ENCODE measurements at regions not wholly inside any gene's neighbourhood (a gene's known extent, or its start where the extent isn't known, plus 50 kb on each side); places are given as distances from the start of the nearest gene placed in this dataset.

DNA sequence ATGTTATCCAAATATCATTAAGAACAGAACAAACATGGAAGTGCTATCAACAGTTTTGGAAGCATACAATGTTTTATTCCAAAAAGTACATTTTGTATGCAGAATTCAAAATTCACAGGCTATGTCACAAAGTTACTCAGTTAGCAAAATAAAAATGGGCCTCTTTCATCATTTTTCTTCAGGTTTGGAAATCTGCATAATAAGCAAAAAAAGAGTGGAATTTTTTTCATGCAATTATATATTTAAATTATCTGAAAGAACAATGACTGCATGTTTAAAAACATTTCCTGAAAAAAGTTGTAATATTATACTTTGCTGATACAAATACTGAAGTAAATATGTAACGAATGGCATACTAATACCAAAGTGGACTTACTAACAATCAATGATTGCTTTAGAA lies 161.2 kb upstream of the MBL2 start:
- Histone ChIP-seq H2BK15ac (ENCODE audit: low read depth, poor library complexity, severe bottlenecking) (no peak overlapping the region), H2BK5ac (ENCODE audit: low read depth, low read length, poor library complexity, severe bottlenecking) (no peak overlapping the region), H3K9ac (ENCODE audit: low read length) (no peak overlapping the region), H3K36me3 (ENCODE audit: control insufficient read depth in 1 of 2, insufficient read depth in 2 of 2, low read depth in 1 of 2, low read length in 2 of 2) (no peaks in the 10 kb centered on the region), H3K18ac (ENCODE audit: low read depth in 1 of 2, low read length in 2 of 2) (no peak overlapping the region), H2AK5ac (ENCODE audit: low read length, severe bottlenecking) (no peak overlapping the region), H3K14ac (ENCODE audit: low read length in 2 of 2) (no peak overlapping the region), H3K4me3 (ENCODE audit: insufficient read depth in 1 of 2, low read depth in 1 of 2, low read length in 2 of 2) (no peak overlapping the region), H2AFZ (ENCODE audit: low read depth, low read length) (no peak overlapping the region), H2BK120ac (ENCODE audit: low read depth, low read length) (no peak overlapping the region), H4K91ac (ENCODE audit: low read length) (no peak overlapping the region), H3K23ac (ENCODE audit: low read length in 2 of 2) (no peak overlapping the region), H3K27ac (ENCODE audit: low read length, poor library complexity, severe bottlenecking) (no peak overlapping the region), H2BK12ac (ENCODE audit: low read length in 2 of 2) (no peak overlapping the region), H3K4ac (ENCODE audit: low read depth in 1 of 2, low read length in 2 of 2) (no peak overlapping the region), H3K27me3 (ENCODE audit: control insufficient read depth in 1 of 2, insufficient read depth in 1 of 2, low read length in 2 of 2) (no peaks in the 10 kb centered on the region), H3K9me3 (ENCODE audit: control insufficient read depth, low read length) (no peaks in the 10 kb centered on the region), H4K8ac (ENCODE audit: low read length) (no peak overlapping the region), H3K4me2 (ENCODE audit: low read length, poor library complexity, severe bottlenecking) (no peak overlapping the region), H3K79me1 (replicated peaks; ENCODE audit: low read length, poor library complexity, severe bottlenecking) (no peaks in the 10 kb centered on the region), H3K4me1 (ENCODE audit: control insufficient read depth, insufficient read depth, low read depth, low read length) (no peaks in the 10 kb centered on the region)
- DNase-seq, result no peak
- no CpG with 5 or more reads among the region's 1 CpG for WGBS

DNA sequence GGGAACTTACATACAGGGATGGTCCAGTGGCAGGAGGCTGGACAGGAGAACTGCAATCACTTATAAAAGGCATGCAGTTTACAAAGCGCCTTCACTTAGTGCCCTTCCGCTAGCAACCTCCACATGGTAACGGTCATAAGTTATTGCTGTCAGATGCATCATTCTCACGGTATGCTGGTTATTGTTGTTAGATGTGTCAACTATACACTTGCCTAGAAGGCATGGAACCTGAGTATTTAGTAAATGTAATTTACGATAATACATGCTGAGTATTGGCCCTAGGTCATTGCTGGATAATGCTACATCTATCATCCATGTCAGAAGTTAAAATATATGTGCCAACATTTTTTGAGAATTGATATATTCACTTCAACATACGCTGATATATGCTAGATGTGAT lies 155.1 kb upstream of the MBL2 start:
- no peak for DNase-seq
- H3K36me3 ChIP-seq (ENCODE audit: control insufficient read depth in 1 of 2, insufficient read depth in 2 of 2, low read depth in 1 of 2, low read length in 2 of 2), result no peaks in the 10 kb centered on the region
- no peak overlapping the region for H3K27ac ChIP-seq (ENCODE audit: low read length, poor library complexity, severe bottlenecking)
- H3K18ac ChIP-seq (ENCODE audit: low read depth in 1 of 2, low read length in 2 of 2), result no peak overlapping the region
- H3K4me1 ChIP-seq (ENCODE audit: control insufficient read depth, insufficient read depth, low read depth, low read length), result no peaks in the 10 kb centered on the region
- H2BK12ac ChIP-seq (ENCODE audit: low read length in 2 of 2), result no peak overlapping the region
- H3K14ac ChIP-seq (ENCODE audit: low read length in 2 of 2), result no peak overlapping the region
- no peak overlapping the region for H3K9ac ChIP-seq (ENCODE audit: low read length)
- no peak overlapping the region for H2BK120ac ChIP-seq (ENCODE audit: low read depth, low read length)
- H4K91ac ChIP-seq (ENCODE audit: low read length), result no peak overlapping the region
- H4K8ac ChIP-seq (ENCODE audit: low read length), result no peak overlapping the region
- no peaks in the 10 kb centered on the region for H3K9me3 ChIP-seq (ENCODE audit: control insufficient read depth, low read length)
- no peaks in the 10 kb centered on the region for H3K27me3 ChIP-seq (ENCODE audit: control insufficient read depth in 1 of 2, insufficient read depth in 1 of 2, low read length in 2 of 2)
- H3K4me3 ChIP-seq (ENCODE audit: insufficient read depth in 1 of 2, low read depth in 1 of 2, low read length in 2 of 2), result no peak overlapping the region
- no peak overlapping the region for H2AK5ac ChIP-seq (ENCODE audit: low read length, severe bottlenecking)
- WGBS, result 92% methylated on average over 5 of the region's 6 CpGs
- no peak overlapping the region for H2AFZ ChIP-seq (ENCODE audit: low read depth, low read length)
- no peak overlapping the region for H3K23ac ChIP-seq (ENCODE audit: low read length in 2 of 2)
- H3K4me2 ChIP-seq (ENCODE audit: low read length, poor library complexity, severe bottlenecking), result no peak overlapping the region
- H2BK5ac ChIP-seq (ENCODE audit: low read depth, low read length, poor library complexity, severe bottlenecking), result no peak overlapping the region
- no peak overlapping the region for H2BK15ac ChIP-seq (ENCODE audit: low read depth, poor library complexity, severe bottlenecking)
- H3K79me1 ChIP-seq (replicated peaks; ENCODE audit: low read length, poor library complexity, severe bottlenecking), result no peaks in the 10 kb centered on the region
- H3K4ac ChIP-seq (ENCODE audit: low read depth in 1 of 2, low read length in 2 of 2), result no peak overlapping the region

DNA sequence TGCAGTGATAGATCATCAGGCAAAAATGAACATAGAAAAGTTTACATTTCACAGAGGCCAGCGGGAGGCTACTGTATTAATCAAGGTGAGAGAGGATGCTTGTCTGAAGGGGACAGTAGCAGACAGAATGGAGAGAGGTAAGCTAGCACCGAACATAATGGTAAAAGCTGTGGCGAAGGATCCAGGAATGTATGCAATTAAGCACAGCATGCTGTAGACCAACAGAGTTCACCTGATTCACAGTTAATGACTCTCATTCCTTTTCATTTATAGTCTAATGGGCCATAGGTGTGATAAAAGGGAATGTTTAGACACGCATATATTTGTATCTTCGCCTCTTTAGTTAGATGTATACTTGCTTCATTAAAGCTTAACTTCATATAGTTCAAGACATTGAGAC lies 150.9 kb upstream of the MBL2 start:
- Histone ChIP-seq H3K27ac (ENCODE audit: low read length, poor library complexity, severe bottlenecking) (no peak overlapping the region), H3K23ac (ENCODE audit: low read length in 2 of 2) (no peak overlapping the region), H3K4ac (ENCODE audit: low read depth in 1 of 2, low read length in 2 of 2) (no peak overlapping the region), H3K4me3 (ENCODE audit: insufficient read depth in 1 of 2, low read depth in 1 of 2, low read length in 2 of 2) (no peak overlapping the region), H2AFZ (ENCODE audit: low read depth, low read length) (no peak overlapping the region), H3K36me3 (ENCODE audit: control insufficient read depth in 1 of 2, insufficient read depth in 2 of 2, low read depth in 1 of 2, low read length in 2 of 2) (no peaks in the 10 kb centered on the region), H4K91ac (ENCODE audit: low read length) (no peak overlapping the region), H2AK5ac (ENCODE audit: low read length, severe bottlenecking) (no peak overlapping the region), H3K14ac (ENCODE audit: low read length in 2 of 2) (no peak overlapping the region), H3K18ac (ENCODE audit: low read depth in 1 of 2, low read length in 2 of 2) (no peak overlapping the region), H3K4me1 (ENCODE audit: control insufficient read depth, insufficient read depth, low read depth, low read length) (no peaks in the 10 kb centered on the region), H2BK120ac (ENCODE audit: low read depth, low read length) (no peak overlapping the region), H3K9me3 (ENCODE audit: control insufficient read depth, low read length) (no peaks in the 10 kb centered on the region), H3K27me3 (ENCODE audit: control insufficient read depth in 1 of 2, insufficient read depth in 1 of 2, low read length in 2 of 2) (peaks cover 0 to 2% of the 10 kb centered on the region in 2 experiments), H3K79me1 (replicated peaks; ENCODE audit: low read length, poor library complexity, severe bottlenecking) (no peaks in the 10 kb centered on the region), H3K4me2 (ENCODE audit: low read length, poor library complexity, severe bottlenecking) (no peak overlapping the region), H4K8ac (ENCODE audit: low read length) (no peak overlapping the region), H2BK15ac (ENCODE audit: low read depth, poor library complexity, severe bottlenecking) (no peak overlapping the region), H2BK12ac (ENCODE audit: low read length in 2 of 2) (no peak overlapping the region), H2BK5ac (ENCODE audit: low read depth, low read length, poor library complexity, severe bottlenecking) (no peak overlapping the region), H3K9ac (ENCODE audit: low read length) (no peak overlapping the region)
- WGBS, result 81% methylated on average over 2 of the region's 5 CpGs
- no peak for DNase-seq

DNA sequence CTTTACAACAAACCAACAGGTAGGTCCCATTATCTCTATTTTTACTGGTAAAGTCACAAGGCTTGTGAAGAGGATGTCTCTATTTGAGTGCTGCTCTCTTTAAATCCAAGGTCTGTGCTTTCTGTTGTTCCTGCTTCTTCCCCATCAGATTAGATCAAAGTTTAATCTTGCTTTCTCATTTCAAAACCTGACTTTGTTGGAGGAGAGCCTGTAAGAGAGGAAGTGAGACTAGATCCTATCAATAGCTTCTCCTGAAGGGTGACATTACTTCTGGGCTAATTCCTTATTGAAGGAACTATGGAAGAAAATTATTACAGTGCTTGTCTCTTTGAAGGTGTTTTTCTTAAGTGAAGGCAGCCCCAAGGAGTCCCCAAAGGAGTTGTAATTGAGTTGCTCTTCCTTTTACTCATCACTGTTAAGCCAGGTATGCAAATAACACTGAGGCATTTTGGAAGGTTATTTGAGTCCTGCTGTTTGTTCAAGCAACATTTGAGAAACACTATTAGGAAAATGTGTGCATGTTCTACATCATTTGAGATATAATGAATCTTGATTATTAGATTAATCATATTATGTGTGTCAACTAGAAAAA lies 146.2 kb upstream of the MBL2 start:
- Histone ChIP-seq H3K23ac (ENCODE audit: low read length in 2 of 2) (no peak overlapping the region), H4K8ac (ENCODE audit: low read length) (no peak overlapping the region), H3K4me1 (ENCODE audit: control insufficient read depth, insufficient read depth, low read depth, low read length) (no peaks in the 10 kb centered on the region), H3K79me1 (replicated peaks; ENCODE audit: low read length, poor library complexity, severe bottlenecking) (no peaks in the 10 kb centered on the region), H2AK5ac (ENCODE audit: low read length, severe bottlenecking) (no peak overlapping the region), H2AFZ (ENCODE audit: low read depth, low read length) (no peak overlapping the region), H2BK5ac (ENCODE audit: low read depth, low read length, poor library complexity, severe bottlenecking) (no peak overlapping the region), H2BK15ac (ENCODE audit: low read depth, poor library complexity, severe bottlenecking) (no peak overlapping the region), H2BK120ac (ENCODE audit: low read depth, low read length) (no peak overlapping the region), H3K4me3 (ENCODE audit: insufficient read depth in 1 of 2, low read depth in 1 of 2, low read length in 2 of 2) (no peak overlapping the region), H2BK12ac (ENCODE audit: low read length in 2 of 2) (no peak overlapping the region), H3K36me3 (ENCODE audit: control insufficient read depth in 1 of 2, insufficient read depth in 2 of 2, low read depth in 1 of 2, low read length in 2 of 2) (no peaks in the 10 kb centered on the region), H3K4me2 (ENCODE audit: low read length, poor library complexity, severe bottlenecking) (no peak overlapping the region), H3K18ac (ENCODE audit: low read depth in 1 of 2, low read length in 2 of 2) (no peak overlapping the region), H3K14ac (ENCODE audit: low read length in 2 of 2) (no peak overlapping the region), H3K27me3 (ENCODE audit: control insufficient read depth in 1 of 2, insufficient read depth in 1 of 2, low read length in 2 of 2) (peaks cover 0 to 2% of the 10 kb centered on the region in 2 experiments), H3K9ac (ENCODE audit: low read length) (no peak overlapping the region), H3K9me3 (ENCODE audit: control insufficient read depth, low read length) (no peaks in the 10 kb centered on the region), H3K4ac (ENCODE audit: low read depth in 1 of 2, low read length in 2 of 2) (no peak overlapping the region), H3K27ac (ENCODE audit: low read length, poor library complexity, severe bottlenecking) (no peak overlapping the region), H4K91ac (ENCODE audit: low read length) (no peak overlapping the region)
- no peak for DNase-seq

Measured in mesenchymal stem cell (in vitro differentiated cells and primary cell).